ENCODE measurements at regions not wholly inside any gene's neighbourhood (a gene's known extent, or its start where the extent isn't known, plus 50 kb on each side); places are given as distances from the start of the nearest gene placed in this dataset.

DNA sequence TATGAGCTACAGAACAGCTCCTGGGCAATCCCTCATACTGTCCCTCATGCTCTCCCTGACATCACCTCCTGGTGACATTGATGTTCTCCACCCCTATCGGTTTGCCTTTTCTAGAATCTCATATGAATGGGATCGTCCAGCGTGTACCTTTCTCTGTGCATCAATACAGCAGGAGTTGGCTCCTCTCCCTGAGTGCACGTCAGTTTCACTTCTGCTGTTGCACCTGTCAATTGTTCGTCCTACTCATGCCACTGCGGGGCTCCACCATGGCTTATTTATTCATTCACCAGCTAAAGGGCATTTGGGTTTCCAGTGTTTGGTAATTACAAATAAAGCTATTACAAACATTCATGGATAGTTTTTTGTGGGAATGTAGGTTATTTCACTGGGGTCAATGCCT, 269.1 kb upstream of the ZFP42 start:
- Histone ChIP-seq H3K4me3 (replicated peaks; ENCODE audit: insufficient read depth, low read length) (no peak overlapping the region), H3K27me3 (ENCODE audit: insufficient read depth, poor library complexity, severe bottlenecking) (no peaks in the 10 kb centered on the region), H3K27ac (replicated peaks) (no peak overlapping the region)
- no peak for TF ChIP-seq POLR2AphosphoS5 (IDR thresholded peaks at IDR 0.05; ENCODE audit: low read depth)
- no peak for TF ChIP-seq GABPA (IDR thresholded peaks at IDR 0.05; ENCODE audit: low read depth)
- no peak for TF ChIP-seq REST (IDR thresholded peaks at IDR 0.05; ENCODE audit: insufficient replicate concordance, low read depth)
- no peak for TF ChIP-seq SPI1 (IDR thresholded peaks at IDR 0.05; ENCODE audit: borderline replicate concordance, low read depth)
- TF ChIP-seq, protein P1, sequence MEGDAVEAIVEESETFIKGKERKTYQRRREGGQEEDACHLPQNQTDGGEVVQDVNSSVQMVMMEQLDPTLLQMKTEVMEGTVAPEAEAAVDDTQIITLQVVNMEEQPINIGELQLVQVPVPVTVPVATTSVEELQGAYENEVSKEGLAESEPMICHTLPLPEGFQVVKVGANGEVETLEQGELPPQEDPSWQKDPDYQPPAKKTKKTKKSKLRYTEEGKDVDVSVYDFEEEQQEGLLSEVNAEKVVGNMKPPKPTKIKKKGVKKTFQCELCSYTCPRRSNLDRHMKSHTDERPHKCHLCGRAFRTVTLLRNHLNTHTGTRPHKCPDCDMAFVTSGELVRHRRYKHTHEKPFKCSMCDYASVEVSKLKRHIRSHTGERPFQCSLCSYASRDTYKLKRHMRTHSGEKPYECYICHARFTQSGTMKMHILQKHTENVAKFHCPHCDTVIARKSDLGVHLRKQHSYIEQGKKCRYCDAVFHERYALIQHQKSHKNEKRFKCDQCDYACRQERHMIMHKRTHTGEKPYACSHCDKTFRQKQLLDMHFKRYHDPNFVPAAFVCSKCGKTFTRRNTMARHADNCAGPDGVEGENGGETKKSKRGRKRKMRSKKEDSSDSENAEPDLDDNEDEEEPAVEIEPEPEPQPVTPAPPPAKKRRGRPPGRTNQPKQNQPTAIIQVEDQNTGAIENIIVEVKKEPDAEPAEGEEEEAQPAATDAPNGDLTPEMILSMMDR (IDR thresholded peaks at IDR 0.05; ENCODE audit: insufficient read depth, low read length), result no peak
- DNase-seq (ENCODE audit: low read depth in 1 of 2, low spot score in 1 of 2), result no peak

DNA sequence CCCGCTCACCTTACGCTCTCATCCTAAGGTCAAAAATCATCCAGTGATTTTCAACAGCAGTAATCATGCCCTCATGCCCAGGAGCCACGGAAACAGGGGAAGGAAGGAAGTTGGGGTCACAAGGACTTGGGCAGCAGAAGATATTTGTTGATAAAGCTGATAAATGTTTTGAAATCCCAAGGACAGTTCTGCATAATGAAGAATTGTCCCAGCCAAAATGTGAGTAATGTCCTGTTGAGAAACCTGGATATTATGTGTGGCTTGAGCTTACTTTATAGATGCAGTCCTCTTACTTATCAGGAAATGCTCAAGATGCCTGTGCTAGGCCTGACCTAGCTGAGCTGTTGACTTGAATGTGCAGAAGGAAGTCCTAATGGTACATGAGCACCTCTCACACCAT, 263.0 kb upstream of the ZFP42 start:
- TF ChIP-seq REST (IDR thresholded peaks at IDR 0.05; ENCODE audit: insufficient replicate concordance, low read depth) (no peak), GABPA (IDR thresholded peaks at IDR 0.05; ENCODE audit: low read depth) (no peak), POLR2AphosphoS5 (IDR thresholded peaks at IDR 0.05; ENCODE audit: low read depth) (no peak)

DNA sequence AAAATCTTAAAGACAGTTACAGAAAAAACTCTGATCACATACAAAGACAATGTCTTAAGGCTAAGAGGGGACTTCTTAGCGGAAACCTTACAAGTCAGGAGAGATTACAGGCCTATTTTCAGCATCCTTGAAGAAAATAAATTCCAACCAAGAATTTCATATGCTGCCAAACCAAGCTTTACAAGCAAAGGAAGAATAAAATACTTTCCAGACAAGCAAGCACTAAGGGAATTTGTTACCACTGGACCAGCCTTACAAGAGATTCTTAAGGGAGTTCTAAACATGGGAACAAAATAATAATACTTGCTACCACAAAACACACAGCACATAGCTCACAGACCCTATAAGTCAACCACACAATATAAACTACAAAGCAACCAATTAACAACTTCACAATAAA, 255.8 kb upstream of the ZFP42 start:
- Histone ChIP-seq H3K27me3 (ENCODE audit: insufficient read depth, poor library complexity, severe bottlenecking) (no peaks in the 10 kb centered on the region), H3K4me3 (replicated peaks; ENCODE audit: insufficient read depth, low read length) (no peak overlapping the region), H3K27ac (replicated peaks) (no peak overlapping the region)
- TF ChIP-seq, protein P1 (IDR thresholded peaks at IDR 0.05; ENCODE audit: insufficient read depth, low read length), result no peak
- TF ChIP-seq SPI1 (IDR thresholded peaks at IDR 0.05; ENCODE audit: borderline replicate concordance, low read depth) (no peak), POLR2AphosphoS5 (IDR thresholded peaks at IDR 0.05; ENCODE audit: low read depth) (no peak), GABPA (IDR thresholded peaks at IDR 0.05; ENCODE audit: low read depth) (no peak), REST (IDR thresholded peaks at IDR 0.05; ENCODE audit: insufficient replicate concordance, low read depth) (no peak)
- DNase-seq (ENCODE audit: low read depth in 1 of 2, low spot score in 1 of 2), result no peak

More for the DNA sequence above, 263.0 kb upstream of the ZFP42 start:
- no peak for DNase-seq (ENCODE audit: low read depth in 1 of 2, low spot score in 1 of 2)
- Histone ChIP-seq H3K27me3 (ENCODE audit: insufficient read depth, poor library complexity, severe bottlenecking) (no peaks in the 10 kb centered on the region), H3K4me3 (replicated peaks; ENCODE audit: insufficient read depth, low read length) (no peak overlapping the region), H3K27ac (replicated peaks) (no peak overlapping the region)

- no peak for DNase-seq (ENCODE audit: low read depth in 1 of 2, low spot score in 1 of 2)
- no peaks in the 10 kb centered on the region for H3K27me3 ChIP-seq (ENCODE audit: insufficient read depth, poor library complexity, severe bottlenecking)
- no peak overlapping the region for H3K4me3 ChIP-seq (replicated peaks; ENCODE audit: insufficient read depth, low read length)
- TF ChIP-seq POLR2AphosphoS5 (IDR thresholded peaks at IDR 0.05; ENCODE audit: low read depth) (no peak), SPI1 (IDR thresholded peaks at IDR 0.05; ENCODE audit: borderline replicate concordance, low read depth) (no peak), GABPA (IDR thresholded peaks at IDR 0.05; ENCODE audit: low read depth) (no peak), REST (IDR thresholded peaks at IDR 0.05; ENCODE audit: insufficient replicate concordance, low read depth) (no peak)
- TF ChIP-seq, protein P1 (IDR thresholded peaks at IDR 0.05; ENCODE audit: insufficient read depth, low read length), result no peak
- no peak overlapping the region for H3K27ac ChIP-seq (replicated peaks)
These were observed 250.7 kb upstream of the ZFP42 start for GRCh38 chr4:187744911-187745310.
